Keratinocyte (primary cell): ENCODE measurements at regions not wholly inside any gene's neighbourhood (a gene's known extent, or its start where the extent isn't known, plus 50 kb on each side); places are given as distances from the start of the nearest gene placed in this dataset.

Experiments
- EZH2 ChIP-seq: IDR thresholded peaks from one replicate; pipeline ENCODE4 v1.6.1; 2012; ENCODE audit warnings: inconsistent platforms, mild to moderate bottlenecking, low read length, moderate library complexity
- TF ChIP-seq, protein P1 (sequence below), 3 experiments: IDR thresholded peaks in 1 of 3; conservative IDR thresholded peaks in 1 of 3; optimal IDR thresholded peaks in 1 of 3; 2 replicates in 2 of 3; 3 replicates in 1 of 3; pipeline versions ENCODE3 to v1.5.1; 2011; ENCODE audit warnings: low read length in 3 of 3, mild to moderate bottlenecking in 3 of 3, moderate library complexity in 2 of 3, control low read depth in 1 of 3, inconsistent platforms in 1 of 3; ENCODE audit not compliant: insufficient read depth in 2 of 3; ENCODE audit errors: extremely low read depth in 1 of 3

DNA sequence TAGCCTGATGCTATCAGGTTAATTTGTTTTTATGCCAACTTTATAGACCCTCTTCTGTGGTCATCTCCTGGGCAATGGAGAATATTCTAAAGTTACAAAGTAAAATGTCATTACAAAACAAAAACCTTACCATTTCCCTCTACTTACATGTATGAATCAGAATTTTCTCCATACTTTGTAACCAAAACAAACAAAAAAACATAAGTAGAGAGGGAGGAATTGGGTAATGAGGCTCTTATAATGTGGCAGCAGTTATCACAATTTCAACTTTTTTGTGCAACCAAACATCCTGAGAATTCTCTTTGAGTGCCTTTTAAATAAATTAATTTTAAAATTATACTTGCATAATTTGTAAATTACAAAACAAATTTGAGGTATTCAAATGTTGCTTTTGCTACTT lies 332.8 kb downstream of the TXNL1 start:
- TF ChIP-seq, protein P1, sequence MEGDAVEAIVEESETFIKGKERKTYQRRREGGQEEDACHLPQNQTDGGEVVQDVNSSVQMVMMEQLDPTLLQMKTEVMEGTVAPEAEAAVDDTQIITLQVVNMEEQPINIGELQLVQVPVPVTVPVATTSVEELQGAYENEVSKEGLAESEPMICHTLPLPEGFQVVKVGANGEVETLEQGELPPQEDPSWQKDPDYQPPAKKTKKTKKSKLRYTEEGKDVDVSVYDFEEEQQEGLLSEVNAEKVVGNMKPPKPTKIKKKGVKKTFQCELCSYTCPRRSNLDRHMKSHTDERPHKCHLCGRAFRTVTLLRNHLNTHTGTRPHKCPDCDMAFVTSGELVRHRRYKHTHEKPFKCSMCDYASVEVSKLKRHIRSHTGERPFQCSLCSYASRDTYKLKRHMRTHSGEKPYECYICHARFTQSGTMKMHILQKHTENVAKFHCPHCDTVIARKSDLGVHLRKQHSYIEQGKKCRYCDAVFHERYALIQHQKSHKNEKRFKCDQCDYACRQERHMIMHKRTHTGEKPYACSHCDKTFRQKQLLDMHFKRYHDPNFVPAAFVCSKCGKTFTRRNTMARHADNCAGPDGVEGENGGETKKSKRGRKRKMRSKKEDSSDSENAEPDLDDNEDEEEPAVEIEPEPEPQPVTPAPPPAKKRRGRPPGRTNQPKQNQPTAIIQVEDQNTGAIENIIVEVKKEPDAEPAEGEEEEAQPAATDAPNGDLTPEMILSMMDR (optimal IDR thresholded peaks at IDR 0.05 in 1 of 3, IDR thresholded peaks at IDR 0.05 in 1 of 3, conservative IDR thresholded peaks at IDR 0.05 in 1 of 3; ENCODE audit: extremely low read depth in 1 of 3, insufficient read depth in 2 of 3, low read length in 3 of 3) = no peak
- TF ChIP-seq EZH2 = no peak
